ENCODE measurements at regions not wholly inside any gene's neighbourhood (a gene's known extent, or its start where the extent isn't known, plus 50 kb on each side); places are given as distances from the start of the nearest gene placed in this dataset.

GRCh38 chr2:15766303-15766861 lies 174.0 kb upstream of the MYCN start:
- TF ChIP-seq, protein P1, sequence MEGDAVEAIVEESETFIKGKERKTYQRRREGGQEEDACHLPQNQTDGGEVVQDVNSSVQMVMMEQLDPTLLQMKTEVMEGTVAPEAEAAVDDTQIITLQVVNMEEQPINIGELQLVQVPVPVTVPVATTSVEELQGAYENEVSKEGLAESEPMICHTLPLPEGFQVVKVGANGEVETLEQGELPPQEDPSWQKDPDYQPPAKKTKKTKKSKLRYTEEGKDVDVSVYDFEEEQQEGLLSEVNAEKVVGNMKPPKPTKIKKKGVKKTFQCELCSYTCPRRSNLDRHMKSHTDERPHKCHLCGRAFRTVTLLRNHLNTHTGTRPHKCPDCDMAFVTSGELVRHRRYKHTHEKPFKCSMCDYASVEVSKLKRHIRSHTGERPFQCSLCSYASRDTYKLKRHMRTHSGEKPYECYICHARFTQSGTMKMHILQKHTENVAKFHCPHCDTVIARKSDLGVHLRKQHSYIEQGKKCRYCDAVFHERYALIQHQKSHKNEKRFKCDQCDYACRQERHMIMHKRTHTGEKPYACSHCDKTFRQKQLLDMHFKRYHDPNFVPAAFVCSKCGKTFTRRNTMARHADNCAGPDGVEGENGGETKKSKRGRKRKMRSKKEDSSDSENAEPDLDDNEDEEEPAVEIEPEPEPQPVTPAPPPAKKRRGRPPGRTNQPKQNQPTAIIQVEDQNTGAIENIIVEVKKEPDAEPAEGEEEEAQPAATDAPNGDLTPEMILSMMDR (IDR thresholded peaks at IDR 0.05): no peak
- no peak for TF ChIP-seq POLR2A (IDR thresholded peaks at IDR 0.05)
- no peak for TF ChIP-seq EP300 (IDR thresholded peaks at IDR 0.05)

Data from sigmoid colon (tissue), 4 donors.